OCI-LY7 (cell line): ENCODE measurements at regions not wholly inside any gene's neighbourhood (a gene's known extent, or its start where the extent isn't known, plus 50 kb on each side); places are given as distances from the start of the nearest gene placed in this dataset.

Experiments
- CTCF ChIP-seq: fragments of 200-600 bp; sonication (generic); conservative IDR thresholded peaks from 2 replicates; pipeline ENCODE4 v1.5.1; 2014; ENCODE audit warnings: mild to moderate bottlenecking, antibody characterized with exemption, low read length, moderate library complexity, mixed read lengths
- EZH2phosphoT487 ChIP-seq: fragments of 200-600 bp; sonication (generic); IDR thresholded peaks from 2 replicates; pipeline ENCODE4 v1.6.1; 2018; ENCODE audit warnings: low read depth, borderline replicate concordance, mild to moderate bottlenecking, mixed run types, antibody characterized with exemption, low read length, moderate library complexity, mixed read lengths

GRCh38 chr14:98707522-98707921, 564.5 kb downstream of the BCL11B start:
- no peak for TF ChIP-seq EZH2phosphoT487
- no peak for TF ChIP-seq CTCF
